GM12874 (cell line): ENCODE measurements at regions not wholly inside any gene's neighbourhood (a gene's known extent, or its start where the extent isn't known, plus 50 kb on each side); places are given as distances from the start of the nearest gene placed in this dataset.

Source experiments
- CTCF ChIP-seq: IDR thresholded peaks from 2 replicates; pipeline ENCODE4 v1.5.1; 2011; ENCODE audit warnings: low read depth, mild to moderate bottlenecking, control low read depth, low read length, moderate library complexity; ENCODE audit not compliant: insufficient read depth

GRCh38 chr1:208724079-208724478 lies 479.9 kb upstream of the PLXNA2 start:
- TF ChIP-seq CTCF, result no peak

GRCh38 chr1:208728815-208729214 lies 484.6 kb upstream of the PLXNA2 start:
- no peak for TF ChIP-seq CTCF

- no peak for TF ChIP-seq CTCF
These were observed 488.0 kb upstream of the PLXNA2 start for GRCh38 chr1:208731981-208732821.

GRCh38 chr1:208737161-208737560 lies 493.0 kb upstream of the PLXNA2 start:
- no peak for TF ChIP-seq CTCF

- TF ChIP-seq CTCF, result peak; percentile 4; the same call in 1 of the 2 replicates
These were observed 493.7 kb upstream of the PLXNA2 start for GRCh38 chr1:208737922-208738321.

GRCh38 chr1:208741296-208741695 lies 497.1 kb upstream of the PLXNA2 start:
- TF ChIP-seq CTCF, result no peak

GRCh38 chr1:208743361-208743760 lies 499.2 kb upstream of the PLXNA2 start:
- no peak for TF ChIP-seq CTCF
